Activated T-cell treated with anti-CD3 and anti-CD28 coated beads for 4 hours (primary cell): ENCODE measurements at regions not wholly inside any gene's neighbourhood (a gene's known extent, or its start where the extent isn't known, plus 50 kb on each side); places are given as distances from the start of the nearest gene placed in this dataset.

Experiments
- DNase-seq: peaks from one replicate; pipeline ENCODE4 v3.0.0-alpha.2; 2020

DNA sequence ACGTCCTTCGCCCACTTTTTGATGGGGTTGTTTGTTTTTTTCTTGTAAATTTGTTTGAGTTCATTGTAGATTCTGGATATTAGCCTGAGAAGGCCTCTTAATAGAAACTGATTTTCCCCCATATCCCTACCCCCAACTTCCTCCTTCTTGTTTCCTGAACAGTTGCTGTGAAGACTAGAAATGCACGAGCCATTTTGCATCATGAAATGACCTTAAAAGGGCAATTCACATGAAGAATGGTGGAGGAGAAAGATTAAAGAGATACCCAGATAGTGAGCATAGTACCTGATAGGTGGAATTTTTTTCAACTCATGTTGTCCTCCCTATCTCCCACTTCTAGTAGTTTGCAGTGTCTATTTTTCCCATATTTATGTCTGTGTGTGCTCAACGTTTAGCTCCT, 55.2 kb upstream of the KCNH8 start:
- no peak for DNase-seq

DNA sequence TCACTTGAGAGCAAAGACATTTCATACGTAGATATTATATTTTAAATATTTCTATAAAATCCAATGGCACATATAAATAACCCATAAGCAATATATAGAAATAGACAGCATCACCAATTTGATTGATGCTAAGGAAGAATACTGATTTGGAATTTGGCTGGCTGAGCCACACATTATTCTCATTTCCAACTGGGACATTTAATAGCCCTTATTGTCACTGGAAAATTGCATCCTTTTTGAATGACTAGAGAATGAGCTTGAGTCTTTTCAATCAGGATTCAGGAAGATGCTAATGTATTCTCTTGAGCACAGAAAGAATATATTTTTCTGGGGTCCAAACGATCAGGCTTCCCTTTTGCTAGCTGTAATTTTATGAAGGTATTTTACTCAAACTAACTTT, 70.9 kb upstream of the KCNH8 start:
- no peak for DNase-seq

DNA sequence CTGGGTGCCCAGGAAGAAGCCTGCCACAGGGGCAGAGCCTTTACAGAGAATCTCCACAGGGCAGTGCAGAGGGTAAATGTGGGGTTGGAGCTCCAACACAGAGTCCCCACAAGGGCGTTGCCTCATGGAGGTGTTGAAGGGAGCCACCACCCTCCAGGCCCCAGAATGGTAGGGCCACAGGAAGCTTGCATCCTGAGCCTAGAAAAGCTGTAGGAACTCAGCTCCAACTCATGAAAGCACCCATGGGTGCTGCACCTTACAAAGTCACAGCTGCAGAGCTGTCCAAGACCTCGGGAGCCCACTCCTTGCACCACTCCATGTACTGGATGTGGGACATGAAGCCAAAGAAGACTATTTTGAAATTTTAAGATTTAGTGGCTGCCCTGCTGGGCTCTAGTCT, 73.3 kb upstream of the KCNH8 start:
- no peak for DNase-seq

DNA sequence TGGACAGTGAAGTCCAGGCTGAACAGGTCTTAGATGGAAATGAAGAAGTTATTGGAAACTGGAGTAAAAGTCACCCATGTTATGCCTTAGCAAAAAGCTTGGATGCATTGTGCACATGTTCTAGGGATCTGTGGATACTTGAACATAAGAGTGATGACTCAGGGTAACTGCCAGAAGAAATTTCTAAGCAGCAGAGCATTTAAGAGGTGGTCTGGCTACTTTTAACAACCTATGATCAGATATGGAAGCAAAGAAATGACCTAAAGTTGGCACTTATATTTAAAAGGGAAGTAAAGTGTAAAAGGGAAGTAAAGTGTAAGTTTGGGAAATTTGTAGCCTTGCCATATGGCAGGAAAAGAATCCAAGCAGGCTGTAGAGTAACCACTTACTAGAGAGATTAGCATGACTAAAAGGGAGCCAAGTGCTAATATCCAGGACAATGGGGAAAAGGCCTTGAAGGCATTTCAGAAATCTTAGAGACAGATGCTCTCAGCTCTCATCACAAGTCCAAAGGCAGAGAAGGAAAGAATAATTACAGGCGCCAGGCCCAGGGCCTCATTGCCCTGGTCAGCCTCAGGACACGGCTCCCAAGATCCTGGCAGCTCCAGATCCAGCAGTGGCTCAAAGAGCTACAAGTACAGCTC, 73.9 kb upstream of the KCNH8 start:
- DNase-seq: no peak

DNA sequence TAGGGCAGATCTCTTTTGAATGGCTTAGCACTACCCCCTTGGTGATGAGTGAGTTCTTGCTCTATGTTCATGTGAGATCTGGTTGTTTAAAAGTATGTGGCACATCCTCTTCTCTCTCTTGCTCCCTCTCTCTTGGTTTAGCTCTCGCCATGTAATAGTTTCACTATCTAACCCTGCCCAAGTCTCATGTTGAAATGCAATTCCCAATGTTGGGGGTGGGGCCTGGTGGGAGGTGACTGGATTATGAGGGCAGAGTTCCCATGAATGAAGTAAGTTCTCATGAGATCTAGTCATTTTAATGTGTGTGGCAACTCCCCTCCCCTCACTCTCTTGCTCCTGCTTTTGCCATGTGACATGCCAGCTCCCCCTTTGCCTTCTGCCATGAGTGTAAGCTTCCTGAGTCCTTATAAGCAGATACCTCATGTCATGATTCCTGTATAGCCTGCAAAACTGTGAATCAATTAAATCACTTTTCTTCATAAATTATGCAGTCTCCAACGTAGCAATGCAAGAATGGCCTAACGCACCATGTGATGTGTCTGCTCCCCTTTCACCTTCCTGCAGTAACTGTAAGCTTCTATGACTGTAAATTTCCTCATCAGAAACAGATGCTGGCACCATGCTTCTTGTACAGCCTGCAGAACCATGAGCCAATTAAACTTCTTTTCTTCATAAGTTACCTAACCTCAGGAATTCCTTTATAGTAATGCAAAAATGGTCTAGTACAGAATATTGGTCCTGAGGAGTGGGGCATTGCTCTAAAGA, 74.8 kb upstream of the KCNH8 start:
- DNase-seq: no peak

DNA sequence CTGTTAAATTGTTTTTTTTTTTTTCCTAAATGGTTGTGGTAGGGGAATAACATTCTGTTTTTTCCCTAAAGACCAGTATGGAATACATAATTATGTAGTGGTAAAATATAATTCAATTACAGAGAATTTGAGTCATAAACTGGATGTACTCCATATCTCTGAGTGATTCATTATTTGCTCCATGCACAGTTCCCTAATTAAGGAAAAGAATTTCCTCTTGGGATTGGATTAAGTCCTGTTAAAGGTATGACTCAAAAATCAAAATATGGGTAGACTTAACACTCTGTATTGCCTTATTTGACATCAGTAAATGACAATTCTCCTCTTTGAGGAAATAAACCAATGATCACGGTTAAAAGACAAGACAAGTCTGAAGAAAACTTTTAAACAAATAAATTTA, 78.0 kb upstream of the KCNH8 start:
- DNase-seq: no peak

DNA sequence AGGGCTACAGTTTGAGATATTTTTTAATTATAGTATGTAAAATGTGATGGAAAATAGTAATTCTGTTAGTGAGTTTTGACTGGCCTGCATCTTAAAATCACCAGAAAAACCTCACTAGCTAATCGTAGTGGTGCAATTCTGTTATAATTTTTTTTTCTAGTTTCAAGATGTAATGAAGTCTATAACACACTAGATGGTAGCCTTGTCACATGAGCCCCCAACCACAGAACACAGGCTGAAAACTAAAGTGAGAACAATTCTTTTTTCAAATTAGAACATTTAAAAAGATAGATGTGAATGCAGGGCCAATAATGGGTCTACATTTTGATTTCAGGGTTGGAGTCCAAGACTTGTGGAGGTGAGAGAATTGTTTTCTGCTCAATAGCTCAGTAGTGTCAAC, 83.3 kb upstream of the KCNH8 start:
- DNase-seq: no peak

- DNase-seq: no peak
Observed at GRCh38 chr3:19063936-19064335, 84.4 kb upstream of the KCNH8 start.

DNA sequence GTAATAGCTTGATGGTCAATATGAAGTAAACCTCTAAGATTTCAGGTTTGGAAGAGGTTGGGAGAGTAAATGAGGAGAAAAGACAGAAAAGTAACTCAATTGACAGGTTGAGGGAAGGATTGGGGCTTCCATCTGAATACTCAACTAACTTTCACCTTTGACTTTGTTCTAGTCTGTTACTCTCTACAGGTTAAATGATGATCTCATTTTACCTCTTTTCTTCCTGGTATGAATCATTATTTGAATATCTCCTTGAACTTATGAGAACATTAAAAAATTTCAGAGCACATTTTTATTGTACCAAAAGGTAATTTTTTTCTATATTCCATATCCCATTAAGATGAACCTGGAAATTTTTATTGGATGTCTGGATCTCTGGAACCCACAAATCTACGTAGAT, 87.9 kb upstream of the KCNH8 start:
- no peak for DNase-seq

DNA sequence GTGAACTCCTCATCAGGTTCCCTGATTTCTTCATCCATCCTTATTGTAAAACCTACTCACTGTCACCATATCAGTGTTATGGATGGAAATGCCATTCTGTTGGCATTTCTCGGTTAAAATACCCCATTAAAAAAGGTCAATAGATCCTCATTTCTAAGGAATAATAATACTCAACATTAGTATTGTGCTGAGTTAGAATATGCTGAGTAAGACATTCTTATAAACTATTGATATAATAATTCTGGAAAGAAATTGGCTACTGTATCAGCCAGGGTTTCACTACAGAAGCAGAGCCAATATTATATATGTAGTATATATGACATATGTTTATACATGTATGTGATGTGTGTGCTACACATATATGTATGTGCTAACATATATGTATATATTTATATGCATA, 95.4 kb upstream of the KCNH8 start:
- no peak for DNase-seq

GRCh38 chr3:19046440-19046839, 101.9 kb upstream of the KCNH8 start:
- DNase-seq: no peak

- no peak for DNase-seq
Observed at GRCh38 chr3:19030522-19030839, 117.8 kb upstream of the KCNH8 start.

DNA sequence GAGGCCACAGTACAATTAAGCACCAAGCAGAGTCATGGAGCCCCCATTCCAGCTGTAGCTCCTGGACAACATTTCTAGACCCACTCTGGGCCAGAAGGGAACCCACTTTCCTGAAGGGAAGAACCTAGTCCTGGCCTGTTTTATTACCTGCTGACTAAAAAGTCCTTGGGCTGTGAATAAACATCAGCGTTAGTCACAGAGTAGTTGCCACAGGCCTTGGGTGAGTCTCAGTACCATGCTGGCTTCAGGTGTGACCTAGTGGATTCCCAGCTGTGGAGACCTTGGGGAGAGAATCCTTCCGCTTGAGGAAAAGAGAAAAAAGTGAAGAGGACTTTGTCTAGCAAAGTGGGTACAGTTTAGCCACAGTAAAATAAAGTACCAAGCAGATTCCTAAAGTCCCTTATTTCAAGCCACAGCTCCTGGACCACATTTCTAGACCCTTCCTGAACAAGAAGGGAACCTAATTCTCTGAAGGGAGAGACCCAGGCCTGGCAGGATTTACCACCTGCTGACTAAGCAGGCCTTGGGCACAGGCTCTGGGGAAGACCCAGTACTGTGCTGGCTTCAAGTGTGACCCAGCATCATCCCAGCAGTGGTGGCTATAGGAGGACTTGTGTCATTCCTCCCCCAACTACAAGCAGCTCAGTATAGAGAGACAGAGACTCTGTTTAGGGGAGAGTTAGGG, 118.3 kb upstream of the KCNH8 start:
- DNase-seq: no peak

GRCh38 chr3:19025441-19025840, 122.9 kb upstream of the KCNH8 start:
- no peak for DNase-seq

DNA sequence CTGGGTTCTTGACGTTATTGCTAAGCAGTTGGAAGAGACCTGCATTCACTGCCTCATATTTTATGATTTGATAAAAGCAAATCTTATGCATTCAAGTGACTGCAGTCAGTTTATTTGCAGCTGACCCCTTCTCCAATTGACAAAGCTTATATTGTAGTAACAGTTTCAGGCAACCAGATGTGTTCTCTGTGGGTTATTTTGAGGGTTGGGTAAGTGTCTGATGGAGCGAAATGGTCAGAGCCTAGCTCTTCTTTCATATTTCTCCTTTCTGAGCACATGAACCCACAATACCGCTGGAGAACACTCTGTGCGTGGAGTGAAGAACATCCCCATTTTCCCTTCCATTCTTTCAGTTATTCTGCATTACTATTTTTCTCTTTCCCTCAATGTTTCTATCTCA, 125.8 kb upstream of the KCNH8 start:
- DNase-seq: no peak

DNA sequence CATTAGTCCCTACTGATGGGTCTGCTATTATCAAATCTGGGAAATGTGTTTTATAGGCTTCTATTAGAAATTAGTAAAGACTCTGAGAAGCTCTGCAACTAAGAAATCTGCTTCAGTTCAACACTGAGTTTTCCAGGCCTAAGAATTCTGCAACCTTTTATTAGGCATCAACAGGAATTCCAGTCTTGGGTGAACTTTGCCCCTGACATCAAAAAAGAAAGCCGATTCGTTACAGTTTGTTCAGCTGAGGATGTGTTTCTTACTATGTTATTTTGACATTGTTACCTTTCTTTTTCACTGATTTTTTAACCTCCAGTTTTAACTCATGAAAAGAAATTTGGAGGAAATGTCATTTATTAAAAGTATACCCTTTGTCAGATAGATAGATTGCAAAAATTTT, 131.5 kb upstream of the KCNH8 start:
- DNase-seq: no peak

DNA sequence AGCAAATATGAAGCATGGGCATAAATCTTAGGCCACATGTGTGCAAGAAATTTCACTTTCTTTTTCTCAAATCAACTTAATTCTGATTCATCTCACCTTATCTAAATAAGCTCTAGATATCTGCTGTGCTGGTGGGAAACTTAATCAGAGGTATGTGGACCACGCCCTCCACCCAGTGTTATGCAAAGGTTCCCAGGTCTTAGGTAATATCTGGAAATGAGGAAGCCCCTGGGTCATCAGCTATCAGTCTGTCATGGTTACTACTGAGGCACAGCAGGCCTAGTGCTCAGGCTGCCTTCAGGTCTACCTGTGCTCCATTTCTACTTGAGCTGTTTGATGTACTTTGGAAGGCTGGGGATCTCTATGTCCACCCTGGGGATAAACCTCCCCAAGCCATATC, 134.4 kb upstream of the KCNH8 start:
- DNase-seq: no peak

- DNase-seq: no peak
Observed at GRCh38 chr3:19012846-19013245, 135.5 kb upstream of the KCNH8 start.

DNA sequence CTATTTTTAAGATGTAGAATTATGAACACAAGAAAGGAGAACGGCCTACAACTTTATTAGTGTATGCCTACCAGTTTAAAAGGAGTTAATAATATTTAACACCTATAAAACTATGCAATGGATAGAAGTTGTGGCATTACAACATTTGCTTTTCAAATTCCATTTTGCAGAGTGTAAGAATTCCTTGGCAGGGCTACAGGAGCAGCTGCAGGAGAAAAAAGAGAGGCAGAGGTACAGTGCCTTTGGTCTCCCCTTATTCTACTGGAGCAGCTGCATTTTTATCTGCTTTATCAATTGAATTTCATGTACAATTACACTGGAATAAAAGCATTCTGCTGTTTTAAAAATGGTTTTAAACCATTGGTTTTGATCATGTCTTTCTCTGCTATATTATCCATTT, 145.7 kb upstream of the KCNH8 start:
- DNase-seq: no peak

- DNase-seq: no peak
Observed at GRCh38 chr3:18998069-18998468, 150.2 kb upstream of the KCNH8 start.

DNA sequence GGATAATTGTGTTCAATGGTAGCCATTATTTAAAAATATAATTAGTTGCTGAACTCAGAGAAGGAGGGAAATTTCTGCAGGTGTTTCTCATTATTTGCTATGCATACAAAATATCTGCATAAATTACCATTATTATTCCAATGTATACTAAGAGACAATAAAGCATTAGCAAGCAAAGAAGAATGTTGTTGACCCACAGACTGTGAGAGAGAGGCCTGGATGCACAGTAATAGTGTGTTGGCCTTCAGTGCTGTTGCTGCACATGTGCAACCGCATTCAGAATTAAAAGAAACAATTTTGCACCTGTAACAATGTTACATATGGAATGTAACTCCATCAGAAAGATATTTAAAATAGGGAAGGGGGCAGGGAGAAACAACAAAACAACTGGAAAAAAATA, 155.6 kb upstream of the KCNH8 start:
- DNase-seq: no peak

DNA sequence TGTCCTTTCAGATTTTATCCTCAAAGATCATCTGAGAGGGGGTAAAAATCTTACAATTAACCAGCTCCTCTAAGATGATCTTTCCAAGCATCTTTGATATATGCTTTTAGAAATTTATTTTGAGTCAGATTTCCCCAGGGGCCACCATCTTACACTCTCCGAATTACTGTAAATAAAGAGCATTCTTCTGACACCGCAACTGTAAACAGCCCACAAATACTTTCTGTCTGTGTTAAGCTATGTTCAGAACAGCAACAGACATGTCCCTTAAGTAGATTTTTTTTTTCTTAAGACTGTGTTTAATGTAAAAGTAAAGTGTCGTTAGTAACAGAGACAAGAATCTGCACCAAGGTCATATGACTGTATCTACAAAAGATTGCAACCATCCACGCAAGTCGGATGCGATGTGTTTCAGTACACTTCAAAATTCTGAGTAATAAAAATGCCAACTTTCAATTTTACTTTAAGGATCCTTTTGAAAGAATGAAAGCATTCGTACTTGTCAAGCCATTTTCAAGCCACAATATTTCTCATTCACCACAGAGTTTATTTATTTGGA, 159.0 kb upstream of the KCNH8 start:
- DNase-seq: no peak

DNA sequence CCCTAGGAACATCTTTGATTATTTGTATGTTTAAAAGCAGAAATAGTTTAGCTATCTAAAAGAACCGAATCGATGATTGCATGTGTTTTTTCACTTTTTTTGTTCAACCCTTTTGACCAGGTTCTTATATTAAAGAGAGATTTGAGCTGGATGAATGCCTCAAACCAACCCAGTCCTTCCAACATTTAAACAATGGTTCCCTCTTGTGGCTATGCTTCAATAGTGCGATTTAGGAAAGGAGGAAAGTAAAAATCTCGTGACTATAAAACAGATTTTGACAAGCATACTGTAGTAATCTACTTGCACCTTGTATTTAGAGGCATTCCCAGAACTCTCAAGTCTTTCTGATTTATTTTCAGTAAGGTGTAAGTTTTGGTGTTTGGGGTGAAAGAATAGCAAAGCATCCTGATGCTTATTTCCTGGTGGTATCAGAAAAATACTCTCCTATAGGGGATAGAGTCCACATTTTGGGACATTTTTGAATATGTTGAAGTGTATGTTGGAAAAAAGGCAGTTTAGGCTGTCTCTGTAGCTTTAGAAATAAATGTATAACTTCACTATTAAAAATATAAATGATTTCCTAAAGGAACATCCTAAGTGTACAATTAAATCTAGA, 159.6 kb upstream of the KCNH8 start:
- no peak for DNase-seq
